HL-60 (cell line): ENCODE measurements at regions not wholly inside any gene's neighbourhood (a gene's known extent, or its start where the extent isn't known, plus 50 kb on each side); places are given as distances from the start of the nearest gene placed in this dataset.

Source experiments
- DNase-seq, 2 experiments: peaks; one replicate each; pipeline ENCODE4 v3.0.0-alpha.2; 2010 to 2020; ENCODE audit warnings: low read depth in 1 of 2, low spot score in 1 of 2
- H3K27ac ChIP-seq: fragments of 250-450 bp; sonication (Bioruptor Pico); replicated peaks from 2 replicates; pipeline ENCODE4 v1.5.1; 2020; ENCODE audit warnings: mild to moderate bottlenecking, moderate library complexity
- H3K27me3 ChIP-seq: fragments of 250-450 bp; sonication (Bioruptor Pico); 2 replicates; pipeline ENCODE4 v1.5.1; 2021; ENCODE audit warnings: mild to moderate bottlenecking, moderate library complexity; ENCODE audit not compliant: insufficient read depth, poor library complexity, severe bottlenecking
- H3K4me3 ChIP-seq: replicated peaks from 2 replicates; pipeline ENCODE4 v1.5.1; 2011; ENCODE audit warnings: mild to moderate bottlenecking, control low read depth, low read length; ENCODE audit not compliant: insufficient read depth
- GABPA ChIP-seq: IDR thresholded peaks from 2 replicates; pipeline ENCODE4 v1.6.1; 2012; ENCODE audit warnings: low read depth
- POLR2AphosphoS5 ChIP-seq: IDR thresholded peaks from 2 replicates; pipeline ENCODE4 v1.6.1; 2012; ENCODE audit warnings: low read depth
- SPI1 ChIP-seq: IDR thresholded peaks from 2 replicates; pipeline ENCODE4 v1.6.1; 2012; ENCODE audit warnings: low read depth, mild to moderate bottlenecking, borderline replicate concordance
- TF ChIP-seq, protein P1 (sequence below): IDR thresholded peaks from one replicate; pipeline ENCODE4 v1.5.1; 2011; ENCODE audit warnings: low read length, control low read depth, inconsistent platforms; ENCODE audit not compliant: insufficient read depth
- TF ChIP-seq, protein P2 (sequence below): IDR thresholded peaks from 2 replicates; pipeline ENCODE4 v1.6.1; 2012; ENCODE audit warnings: low read depth; ENCODE audit not compliant: insufficient replicate concordance

DNA sequence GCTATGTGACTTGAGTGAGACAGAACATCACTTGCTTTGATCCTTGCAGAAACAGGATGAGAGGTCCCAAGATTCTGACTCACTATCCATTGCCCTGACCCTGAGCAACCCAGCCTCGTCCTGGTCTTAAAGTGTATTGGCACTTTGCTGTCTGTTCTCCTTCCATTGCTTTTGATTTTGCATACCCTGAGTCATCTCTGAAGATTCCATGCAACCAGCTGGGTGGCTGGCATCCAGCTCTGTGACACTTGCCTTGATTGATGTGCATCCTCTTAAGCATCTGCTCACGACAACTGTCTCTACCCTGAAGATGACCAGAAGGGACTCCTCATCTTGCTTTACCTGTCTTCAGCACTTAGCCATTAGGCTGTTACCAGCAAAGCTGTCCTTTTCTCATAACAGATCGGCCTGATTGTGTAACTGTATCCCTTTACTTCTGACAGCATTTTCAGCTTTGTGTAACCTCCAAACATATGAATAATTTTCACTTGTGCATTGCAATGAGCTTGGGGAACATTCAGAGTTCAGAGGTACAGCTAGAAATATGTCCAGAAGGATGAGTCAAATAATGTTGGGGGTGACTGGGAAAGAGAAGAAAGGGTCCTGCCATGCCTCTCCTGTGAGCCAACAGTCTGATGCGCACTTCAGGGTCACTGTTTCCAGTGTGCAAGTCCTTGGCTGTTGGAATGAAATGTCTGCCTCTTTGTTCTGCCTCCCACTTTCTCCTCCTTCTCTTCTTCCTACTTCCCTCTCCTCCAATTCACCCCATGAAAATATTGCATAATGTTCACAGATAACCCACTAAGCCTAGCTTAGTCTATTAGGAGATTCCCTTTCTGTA is 249.7 kb upstream of the OSR1 start:
- TF ChIP-seq SPI1 (no peak), POLR2AphosphoS5 (no peak), GABPA (no peak)
- TF ChIP-seq, protein P1, sequence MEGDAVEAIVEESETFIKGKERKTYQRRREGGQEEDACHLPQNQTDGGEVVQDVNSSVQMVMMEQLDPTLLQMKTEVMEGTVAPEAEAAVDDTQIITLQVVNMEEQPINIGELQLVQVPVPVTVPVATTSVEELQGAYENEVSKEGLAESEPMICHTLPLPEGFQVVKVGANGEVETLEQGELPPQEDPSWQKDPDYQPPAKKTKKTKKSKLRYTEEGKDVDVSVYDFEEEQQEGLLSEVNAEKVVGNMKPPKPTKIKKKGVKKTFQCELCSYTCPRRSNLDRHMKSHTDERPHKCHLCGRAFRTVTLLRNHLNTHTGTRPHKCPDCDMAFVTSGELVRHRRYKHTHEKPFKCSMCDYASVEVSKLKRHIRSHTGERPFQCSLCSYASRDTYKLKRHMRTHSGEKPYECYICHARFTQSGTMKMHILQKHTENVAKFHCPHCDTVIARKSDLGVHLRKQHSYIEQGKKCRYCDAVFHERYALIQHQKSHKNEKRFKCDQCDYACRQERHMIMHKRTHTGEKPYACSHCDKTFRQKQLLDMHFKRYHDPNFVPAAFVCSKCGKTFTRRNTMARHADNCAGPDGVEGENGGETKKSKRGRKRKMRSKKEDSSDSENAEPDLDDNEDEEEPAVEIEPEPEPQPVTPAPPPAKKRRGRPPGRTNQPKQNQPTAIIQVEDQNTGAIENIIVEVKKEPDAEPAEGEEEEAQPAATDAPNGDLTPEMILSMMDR: no peak
- TF ChIP-seq, protein P2, sequence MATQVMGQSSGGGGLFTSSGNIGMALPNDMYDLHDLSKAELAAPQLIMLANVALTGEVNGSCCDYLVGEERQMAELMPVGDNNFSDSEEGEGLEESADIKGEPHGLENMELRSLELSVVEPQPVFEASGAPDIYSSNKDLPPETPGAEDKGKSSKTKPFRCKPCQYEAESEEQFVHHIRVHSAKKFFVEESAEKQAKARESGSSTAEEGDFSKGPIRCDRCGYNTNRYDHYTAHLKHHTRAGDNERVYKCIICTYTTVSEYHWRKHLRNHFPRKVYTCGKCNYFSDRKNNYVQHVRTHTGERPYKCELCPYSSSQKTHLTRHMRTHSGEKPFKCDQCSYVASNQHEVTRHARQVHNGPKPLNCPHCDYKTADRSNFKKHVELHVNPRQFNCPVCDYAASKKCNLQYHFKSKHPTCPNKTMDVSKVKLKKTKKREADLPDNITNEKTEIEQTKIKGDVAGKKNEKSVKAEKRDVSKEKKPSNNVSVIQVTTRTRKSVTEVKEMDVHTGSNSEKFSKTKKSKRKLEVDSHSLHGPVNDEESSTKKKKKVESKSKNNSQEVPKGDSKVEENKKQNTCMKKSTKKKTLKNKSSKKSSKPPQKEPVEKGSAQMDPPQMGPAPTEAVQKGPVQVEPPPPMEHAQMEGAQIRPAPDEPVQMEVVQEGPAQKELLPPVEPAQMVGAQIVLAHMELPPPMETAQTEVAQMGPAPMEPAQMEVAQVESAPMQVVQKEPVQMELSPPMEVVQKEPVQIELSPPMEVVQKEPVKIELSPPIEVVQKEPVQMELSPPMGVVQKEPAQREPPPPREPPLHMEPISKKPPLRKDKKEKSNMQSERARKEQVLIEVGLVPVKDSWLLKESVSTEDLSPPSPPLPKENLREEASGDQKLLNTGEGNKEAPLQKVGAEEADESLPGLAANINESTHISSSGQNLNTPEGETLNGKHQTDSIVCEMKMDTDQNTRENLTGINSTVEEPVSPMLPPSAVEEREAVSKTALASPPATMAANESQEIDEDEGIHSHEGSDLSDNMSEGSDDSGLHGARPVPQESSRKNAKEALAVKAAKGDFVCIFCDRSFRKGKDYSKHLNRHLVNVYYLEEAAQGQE: no peak
- no peaks in the 10 kb centered on the region for H3K27me3 ChIP-seq
- DNase-seq: no peak
- no peak overlapping the region for H3K27ac ChIP-seq
- H3K4me3 ChIP-seq: no peak overlapping the region

DNA sequence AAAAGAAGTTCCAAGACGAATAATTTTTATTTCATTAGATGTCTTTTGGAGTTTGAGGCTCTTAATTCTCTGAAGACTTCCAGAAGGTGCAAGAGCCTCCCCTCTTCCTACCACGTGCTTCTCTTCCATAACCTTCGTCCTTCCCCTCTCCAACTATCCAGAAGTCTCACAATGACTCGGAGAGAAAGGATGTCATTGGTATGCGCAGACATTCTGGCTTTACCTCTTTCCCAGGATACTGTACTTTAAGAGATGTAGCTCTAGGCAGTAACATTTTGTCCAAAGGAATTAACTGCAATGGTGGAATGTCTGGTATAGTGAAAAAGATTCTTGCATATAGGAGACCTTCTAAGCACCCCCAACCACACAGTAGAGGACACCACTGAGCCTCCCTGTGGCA is 249.0 kb upstream of the OSR1 start:
- DNase-seq: no peak
- no peak for TF ChIP-seq POLR2AphosphoS5
- TF ChIP-seq SPI1: no peak
- TF ChIP-seq, protein P1: no peak
- no peak for TF ChIP-seq GABPA
- TF ChIP-seq, protein P2: no peak
- no peak overlapping the region for H3K4me3 ChIP-seq
- H3K27me3 ChIP-seq: no peaks in the 10 kb centered on the region
- H3K27ac ChIP-seq: no peak overlapping the region

DNA sequence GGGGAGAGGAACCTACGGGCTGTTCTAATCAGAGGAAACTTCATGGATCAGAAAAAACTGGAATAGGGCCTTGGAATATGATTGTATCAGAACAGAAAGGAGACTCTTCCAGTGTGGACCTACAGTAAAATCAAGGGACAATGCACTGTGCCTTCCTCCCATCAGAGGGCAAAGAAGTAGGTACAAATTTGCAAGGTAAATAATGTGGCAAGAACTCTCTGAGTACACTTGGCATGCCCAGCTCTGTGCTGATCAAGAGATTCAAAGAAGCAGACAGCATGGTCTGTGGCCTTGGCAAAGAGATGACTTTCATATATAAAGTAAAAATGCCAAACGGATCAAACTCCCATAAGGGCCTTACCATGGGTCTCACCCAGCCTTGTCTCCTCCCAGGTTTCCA is 242.6 kb upstream of the OSR1 start:
- DNase-seq: no peak
- no peaks in the 10 kb centered on the region for H3K27me3 ChIP-seq
- no peak overlapping the region for H3K27ac ChIP-seq
- no peak for TF ChIP-seq SPI1
- TF ChIP-seq POLR2AphosphoS5: no peak
- TF ChIP-seq, protein P2: no peak
- TF ChIP-seq, protein P1: no peak
- no peak for TF ChIP-seq GABPA
- H3K4me3 ChIP-seq: no peak overlapping the region
